Body of pancreas (tissue), 4 donors: ENCODE measurements at regions not wholly inside any gene's neighbourhood (a gene's known extent, or its start where the extent isn't known, plus 50 kb on each side); places are given as distances from the start of the nearest gene placed in this dataset.

Experiments
- ATAC-seq: fragments of 150-250 bp; one replicate; pipeline ENCODE4 v1.9.1; 2016
- DNase-seq, 4 donors: peaks; one replicate each; pipeline ENCODE4 v3.0.0-alpha.2; 2019
- H3K27ac ChIP-seq, 4 donors: fragments of 200-600 bp; sonication (generic); 1 replicate in 3 of 4; 2 replicates in 1 of 4; pipeline versions ENCODE4 v1.5.1 to v1.6.1; 2016 to 2019; ENCODE audit warnings: mild to moderate bottlenecking in 1 of 4, mixed read lengths in 1 of 4, moderate library complexity in 1 of 4
- H3K27me3 ChIP-seq, 2 donors: fragments of 200-600 bp; sonication (generic); one replicate each; pipeline ENCODE4 v1.6.0; 2016; ENCODE audit warnings: mild to moderate bottlenecking in 1 of 2
- H3K36me3 ChIP-seq, 2 donors: fragments of 200-600 bp; sonication (generic); replicated peaks in 1 of 2; 2 replicates each; pipeline ENCODE4 v1.5.1; 2016; ENCODE audit warnings: low read depth in 2 of 2; ENCODE audit not compliant: insufficient read depth in 1 of 2
- H3K4me1 ChIP-seq: fragments of 200-600 bp; sonication (generic); one replicate; pipeline ENCODE4 v1.6.0; 2016
- H3K4me3 ChIP-seq, 2 donors: fragments of 200-600 bp; sonication (generic); 1 replicate in 1 of 2; 2 replicates in 1 of 2; pipeline ENCODE4 v1.5.1; 2016 to 2019
- H3K9me3 ChIP-seq, 3 donors: fragments of 200-600 bp; sonication (generic); 1 replicate in 2 of 3; 2 replicates in 1 of 3; pipeline ENCODE4 v1.5.1; 2016
- POLR2A ChIP-seq, 3 donors: fragments of 450-650 bp; IDR thresholded peaks; one replicate each; pipeline ENCODE4 v1.6.1; 2016; ENCODE audit warnings: antibody characterized with exemption in 3 of 3, mild to moderate bottlenecking in 2 of 3
- WGBS, 2 donors: methylation state at CpG; one replicate each; pipeline ENCODE4 v1.1.5; 2017; 5-methylcytosine and 5-hydroxymethylcytosine counted together
- intact Hi-C: fragments of 100-400 bp; cut with DNase I; formaldehyde crosslinking; loops from one replicate; pipeline ENCODE4 v1.15.1; 2023
- TF ChIP-seq, protein P1 (sequence below), 7 experiments: fragments of 450-650 bp in 4 of 7; fragments of 200-600 bp in 3 of 7; sonication (generic) in 3 of 7; IDR thresholded peaks; one replicate each; pipeline ENCODE4 v1.5.1; 2016 to 2019; ENCODE audit warnings: antibody characterized with exemption in 7 of 7

DNA sequence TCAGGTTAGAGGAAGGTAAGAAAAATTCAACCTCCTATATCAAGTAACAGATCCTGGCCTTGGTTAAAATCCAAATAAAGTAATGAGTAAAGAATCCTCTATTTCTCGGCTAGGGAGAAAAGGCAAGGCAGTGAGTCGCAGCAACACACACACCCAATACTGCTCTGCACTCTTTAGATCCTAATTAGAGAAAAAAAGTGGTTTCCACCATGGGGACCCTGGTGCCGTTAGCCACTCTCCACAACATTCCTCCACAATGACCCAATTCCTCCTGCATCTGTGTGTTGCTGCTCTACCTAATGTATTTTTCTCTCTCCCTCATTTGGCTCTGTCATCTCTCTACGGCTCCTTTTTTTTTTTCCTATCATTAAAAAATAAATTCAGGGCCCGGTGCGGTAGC is 462.7 kb downstream of the METTL4 start:
- intact Hi-C loops = loop anchor here (10.0 kb wide), 1 partner anchor 436 kb away; no protein-coding TSS in a partner anchor
- no peak for TF ChIP-seq POLR2A (IDR thresholded peaks at IDR 0.05)
- TF ChIP-seq, protein P1, sequence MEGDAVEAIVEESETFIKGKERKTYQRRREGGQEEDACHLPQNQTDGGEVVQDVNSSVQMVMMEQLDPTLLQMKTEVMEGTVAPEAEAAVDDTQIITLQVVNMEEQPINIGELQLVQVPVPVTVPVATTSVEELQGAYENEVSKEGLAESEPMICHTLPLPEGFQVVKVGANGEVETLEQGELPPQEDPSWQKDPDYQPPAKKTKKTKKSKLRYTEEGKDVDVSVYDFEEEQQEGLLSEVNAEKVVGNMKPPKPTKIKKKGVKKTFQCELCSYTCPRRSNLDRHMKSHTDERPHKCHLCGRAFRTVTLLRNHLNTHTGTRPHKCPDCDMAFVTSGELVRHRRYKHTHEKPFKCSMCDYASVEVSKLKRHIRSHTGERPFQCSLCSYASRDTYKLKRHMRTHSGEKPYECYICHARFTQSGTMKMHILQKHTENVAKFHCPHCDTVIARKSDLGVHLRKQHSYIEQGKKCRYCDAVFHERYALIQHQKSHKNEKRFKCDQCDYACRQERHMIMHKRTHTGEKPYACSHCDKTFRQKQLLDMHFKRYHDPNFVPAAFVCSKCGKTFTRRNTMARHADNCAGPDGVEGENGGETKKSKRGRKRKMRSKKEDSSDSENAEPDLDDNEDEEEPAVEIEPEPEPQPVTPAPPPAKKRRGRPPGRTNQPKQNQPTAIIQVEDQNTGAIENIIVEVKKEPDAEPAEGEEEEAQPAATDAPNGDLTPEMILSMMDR (IDR thresholded peaks at IDR 0.05) = no peak

GRCh38 chr18:2111456-2111855 is 459.8 kb downstream of the METTL4 start:
- ATAC-seq (no peak), DNase-seq (no peak)
- Histone ChIP-seq H3K4me1 (no peaks in the 10 kb centered on the region), H3K36me3 (no peaks in the 10 kb centered on the region), H3K9me3 (no peaks in the 10 kb centered on the region), H3K27me3 (no peaks in the 10 kb centered on the region), H3K4me3 (no peak overlapping the region), H3K27ac (no peak overlapping the region)
- TF ChIP-seq, protein P1 (IDR thresholded peaks at IDR 0.05) = no peak
- no peak for TF ChIP-seq POLR2A (IDR thresholded peaks at IDR 0.05)
- intact Hi-C loops = no loop called here
- WGBS, 2 donors = 54 to 57% methylated on average over 3 of the region's 3 CpGs

More for the DNA sequence above, 462.7 kb downstream of the METTL4 start:
- H3K27ac ChIP-seq = no peak overlapping the region
- 74 to 83% methylated on average over 6 of the region's 6 CpGs for WGBS, 2 donors
- ATAC-seq (no peak), DNase-seq (no peak)
- no peak overlapping the region for H3K4me3 ChIP-seq
- H3K4me1 ChIP-seq = no peaks in the 10 kb centered on the region
- no peaks in the 10 kb centered on the region for H3K36me3 ChIP-seq
- no peaks in the 10 kb centered on the region for H3K9me3 ChIP-seq
- no peaks in the 10 kb centered on the region for H3K27me3 ChIP-seq

DNA sequence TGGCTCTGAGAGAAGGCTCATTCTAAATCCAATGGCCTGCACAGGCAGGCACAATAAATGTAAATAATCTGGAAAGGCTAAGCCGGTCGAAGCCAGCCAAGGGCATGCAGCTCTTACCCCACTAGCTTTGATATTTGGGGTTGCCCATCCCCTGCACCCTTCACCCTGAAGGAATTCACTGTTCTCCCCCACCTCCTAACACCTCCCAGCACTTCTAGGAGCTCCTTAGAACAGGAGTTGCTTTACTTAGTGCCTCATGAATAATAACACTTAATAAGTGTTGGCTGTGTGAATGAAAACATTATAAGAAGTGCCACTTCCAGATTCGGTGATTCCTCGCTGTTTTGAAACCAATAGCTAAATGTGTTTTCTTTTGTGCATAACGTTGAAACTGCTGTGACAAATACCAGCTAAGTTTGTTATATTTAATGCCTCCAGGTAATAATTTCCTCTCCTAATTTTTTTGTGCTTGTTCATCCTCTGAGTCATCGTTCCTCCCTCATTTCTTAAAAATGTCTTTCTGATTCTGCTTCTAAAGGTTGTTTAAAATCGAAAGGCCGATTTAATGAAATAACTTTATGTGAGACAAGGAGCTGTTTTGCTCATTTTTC is 458.8 kb downstream of the METTL4 start:
- Histone ChIP-seq H3K27ac (no peak overlapping the region), H3K4me3 (no peak overlapping the region), H3K36me3 (no peaks in the 10 kb centered on the region), H3K9me3 (no peaks in the 10 kb centered on the region), H3K4me1 (no peaks in the 10 kb centered on the region), H3K27me3 (no peaks in the 10 kb centered on the region)
- ATAC-seq (no peak), DNase-seq (no peak)
- no peak for TF ChIP-seq POLR2A (IDR thresholded peaks at IDR 0.05)
- TF ChIP-seq, protein P1 (IDR thresholded peaks at IDR 0.05) = no peak
- intact Hi-C loops = no loop called here
- WGBS, 2 donors = 57 to 65% methylated on average over 8 of the region's 8 CpGs

- ATAC-seq = no peak
- Histone ChIP-seq H3K9me3 (no peaks in the 10 kb centered on the region), H3K4me3 (no peak overlapping the region), H3K36me3 (no peaks in the 10 kb centered on the region), H3K27ac (no peak overlapping the region), H3K4me1 (no peaks in the 10 kb centered on the region), H3K27me3 (no peaks in the 10 kb centered on the region)
- DNase-seq = no peak
- 32 to 41% methylated on average over 2 of the region's 2 CpGs for WGBS, 2 donors
- TF ChIP-seq, protein P1 (IDR thresholded peaks at IDR 0.05) = no peak
- TF ChIP-seq POLR2A (IDR thresholded peaks at IDR 0.05) = no peak
- intact Hi-C loops = no loop called here
These were observed 457.0 kb downstream of the METTL4 start for GRCh38 chr18:2114289-2114688.

DNA sequence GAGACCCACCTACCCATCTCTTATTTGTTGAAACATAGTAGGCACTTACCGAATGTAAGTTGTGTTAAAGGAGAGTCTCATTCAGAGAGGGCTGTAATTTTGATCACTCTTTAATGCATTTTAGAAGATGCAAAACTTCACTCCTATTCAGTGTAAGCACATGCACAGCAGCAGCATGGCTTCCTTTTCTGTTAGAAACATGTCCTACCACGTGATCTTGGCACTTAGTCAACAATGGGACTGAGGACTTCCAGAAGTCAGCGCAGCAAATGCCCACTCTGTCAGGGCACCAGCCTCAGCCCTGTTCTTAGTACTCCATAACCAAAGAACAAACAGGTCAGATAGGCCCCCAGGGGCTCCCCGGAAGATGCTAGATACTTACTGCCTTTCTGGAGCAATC is 456.5 kb downstream of the METTL4 start:
- no peak for TF ChIP-seq POLR2A (IDR thresholded peaks at IDR 0.05)
- Histone ChIP-seq H3K4me3 (no peak overlapping the region), H3K36me3 (no peaks in the 10 kb centered on the region), H3K4me1 (no peaks in the 10 kb centered on the region), H3K27me3 (no peaks in the 10 kb centered on the region), H3K27ac (no peak overlapping the region), H3K9me3 (no peaks in the 10 kb centered on the region)
- ATAC-seq = no peak
- no peak for DNase-seq
- intact Hi-C loops = no loop called here
- WGBS, 2 donors = 58 to 65% methylated on average over 4 of the region's 4 CpGs
